ENCODE measurements at regions not wholly inside any gene's neighbourhood (a gene's known extent, or its start where the extent isn't known, plus 50 kb on each side); places are given as distances from the start of the nearest gene placed in this dataset.
"Not testable (repeated sequence)": the region's sequence is repeated elsewhere in the genome, so short reads cannot be mapped to it uniquely, and the experiment has no call there.

DNA sequence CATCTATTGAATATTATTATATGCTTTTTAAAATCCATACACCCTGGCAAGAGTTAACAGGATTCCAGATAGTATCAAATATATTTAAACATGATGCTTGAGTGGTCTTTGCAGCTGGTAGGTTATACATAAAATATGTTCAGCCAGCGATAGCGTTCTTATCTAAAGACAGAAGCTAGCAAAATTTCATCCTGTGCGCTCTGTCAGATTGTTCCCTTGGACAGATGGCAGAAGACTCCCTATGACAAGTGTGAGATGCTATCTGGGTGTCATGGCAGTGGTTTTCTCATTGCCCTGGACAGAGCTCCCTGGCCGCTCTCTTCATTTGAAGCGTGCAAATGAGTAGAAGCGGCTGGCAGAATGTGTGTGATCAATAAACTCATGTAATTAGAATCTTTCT lies 175.2 kb upstream of the SOX14 start:
- H3K4me1 ChIP-seq, result no peaks in the 10 kb centered on the region
- TF ChIP-seq, protein P1, sequence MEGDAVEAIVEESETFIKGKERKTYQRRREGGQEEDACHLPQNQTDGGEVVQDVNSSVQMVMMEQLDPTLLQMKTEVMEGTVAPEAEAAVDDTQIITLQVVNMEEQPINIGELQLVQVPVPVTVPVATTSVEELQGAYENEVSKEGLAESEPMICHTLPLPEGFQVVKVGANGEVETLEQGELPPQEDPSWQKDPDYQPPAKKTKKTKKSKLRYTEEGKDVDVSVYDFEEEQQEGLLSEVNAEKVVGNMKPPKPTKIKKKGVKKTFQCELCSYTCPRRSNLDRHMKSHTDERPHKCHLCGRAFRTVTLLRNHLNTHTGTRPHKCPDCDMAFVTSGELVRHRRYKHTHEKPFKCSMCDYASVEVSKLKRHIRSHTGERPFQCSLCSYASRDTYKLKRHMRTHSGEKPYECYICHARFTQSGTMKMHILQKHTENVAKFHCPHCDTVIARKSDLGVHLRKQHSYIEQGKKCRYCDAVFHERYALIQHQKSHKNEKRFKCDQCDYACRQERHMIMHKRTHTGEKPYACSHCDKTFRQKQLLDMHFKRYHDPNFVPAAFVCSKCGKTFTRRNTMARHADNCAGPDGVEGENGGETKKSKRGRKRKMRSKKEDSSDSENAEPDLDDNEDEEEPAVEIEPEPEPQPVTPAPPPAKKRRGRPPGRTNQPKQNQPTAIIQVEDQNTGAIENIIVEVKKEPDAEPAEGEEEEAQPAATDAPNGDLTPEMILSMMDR (IDR thresholded peaks at IDR 0.05 in 8 of 11, conservative IDR thresholded peaks at IDR 0.05 in 3 of 11), result no peak
- no peak for DNase-seq
- intact Hi-C loops (cut with DNase I; ENCODE audit: low total_unique reads), result no loop called here
- H3K36me3 ChIP-seq, result no peaks in the 10 kb centered on the region
- no peak overlapping the region for H3K27ac ChIP-seq
- no peak overlapping the region for H3K4me3 ChIP-seq
- no peaks in the 10 kb centered on the region for H3K27me3 ChIP-seq (replicated peaks in 1 of 7)
- H3K9me3 ChIP-seq, result peaks cover 0 to 13% (median 0%) of the 10 kb centered on the region in 8 donors
- 73 to 82% (median 77%) methylated on average over 6 of the region's 6 CpGs for WGBS, 5 donors

DNA sequence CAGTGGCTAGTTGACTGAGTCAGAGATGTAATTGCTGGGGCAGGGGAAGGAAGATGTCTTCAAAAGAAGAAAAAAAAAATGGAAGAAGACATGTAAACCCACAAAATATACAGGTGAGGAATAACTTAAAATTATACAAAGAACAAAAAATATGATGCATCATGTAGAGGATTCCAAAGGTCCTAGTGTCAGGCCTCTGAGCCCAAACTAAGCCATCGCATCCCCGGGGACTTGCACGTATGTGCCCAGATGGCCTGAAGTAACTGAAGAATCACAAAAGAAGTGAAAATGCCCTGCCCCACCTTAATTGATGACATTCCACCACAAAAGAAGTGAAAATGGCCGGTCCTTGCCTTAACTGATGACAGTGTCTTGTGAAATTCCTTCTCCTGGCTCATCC lies 168.7 kb upstream of the SOX14 start:
- whole genome bisulfite sequencing, 5 donors, result 66 to 84% (median 75%) methylated on average over 3 to 4 of the region's 4 CpGs
- H3K27me3 ChIP-seq (replicated peaks in 1 of 7); intact Hi-C loops (cut with DNase I; ENCODE audit: low total_unique reads): not testable (repeated sequence)

DNA sequence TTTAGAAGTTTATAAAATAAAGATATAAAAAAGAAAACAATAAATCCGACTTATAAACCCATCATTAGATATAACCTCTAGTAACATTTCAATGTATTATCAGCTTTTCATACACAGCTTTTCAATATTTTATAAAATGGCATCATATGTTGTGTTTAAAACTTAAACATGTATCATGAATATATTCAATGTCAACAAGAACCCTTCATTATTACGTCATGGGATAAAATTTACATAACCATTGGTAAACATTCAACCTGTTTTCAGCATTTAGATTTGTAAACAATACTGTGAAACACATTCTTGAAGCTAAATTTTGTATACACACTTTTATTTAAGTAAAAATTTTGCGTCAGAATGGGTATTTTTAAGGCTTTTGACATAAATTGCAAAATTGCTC lies 153.4 kb upstream of the SOX14 start:
- Histone ChIP-seq H3K9me3 (peaks cover 0 to 3% (median 0%) of the 10 kb centered on the region in 8 donors), H3K27ac (no peak overlapping the region), H3K4me1 (no peaks in the 10 kb centered on the region), H3K27me3 (replicated peaks in 1 of 7) (no peaks in the 10 kb centered on the region), H3K4me3 (no peak overlapping the region), H3K36me3 (no peaks in the 10 kb centered on the region)
- DNase-seq, result no peak
- intact Hi-C loops (cut with DNase I; ENCODE audit: low total_unique reads), result no loop called here
- TF ChIP-seq POLR2A (IDR thresholded peaks at IDR 0.05) (no peak), POLR2AphosphoS5 (IDR thresholded peaks at IDR 0.05) (no peak)
- TF ChIP-seq, protein P1 (IDR thresholded peaks at IDR 0.05 in 8 of 11, conservative IDR thresholded peaks at IDR 0.05 in 3 of 11), result no peak
- 71 to 87% (median 76%) methylated on average over 3 of the region's 3 CpGs for WGBS, 5 donors

More for the DNA sequence above, 168.7 kb upstream of the SOX14 start:
- not testable (repeated sequence) for H3K36me3 ChIP-seq, H3K4me3 ChIP-seq, H3K27ac ChIP-seq, DNase-seq, H3K4me1 ChIP-seq, H3K9me3 ChIP-seq

DNA sequence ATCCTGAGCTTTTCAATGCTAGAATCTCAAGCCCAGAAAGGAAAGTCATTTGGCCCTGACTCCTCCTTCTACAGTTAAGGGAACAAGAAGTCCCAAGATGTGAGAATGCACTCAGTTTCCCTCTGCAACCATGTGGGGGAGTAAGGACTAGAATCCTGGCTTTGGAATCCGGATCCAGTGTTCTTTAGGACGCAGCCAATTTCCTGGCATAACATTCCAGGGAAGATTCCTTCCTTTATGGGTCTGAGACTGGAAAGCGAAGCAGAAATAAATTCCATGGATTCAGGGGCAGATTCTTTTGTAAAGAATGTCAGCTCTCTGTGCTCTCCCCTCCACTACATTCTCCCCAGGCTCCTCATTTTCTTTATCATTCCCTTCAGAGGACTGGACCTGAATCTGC lies 151.8 kb upstream of the SOX14 start:
- no peak overlapping the region for H3K27ac ChIP-seq
- WGBS, 5 donors, result 9 to 12% (median 11%) methylated on average over 3 of the region's 3 CpGs
- intact Hi-C loops (cut with DNase I; ENCODE audit: low total_unique reads), result no loop called here
- no peak for DNase-seq
- TF ChIP-seq, protein P1 (IDR thresholded peaks at IDR 0.05 in 8 of 11, conservative IDR thresholded peaks at IDR 0.05 in 3 of 11), result no peak
- TF ChIP-seq POLR2A (IDR thresholded peaks at IDR 0.05), result no peak
- TF ChIP-seq POLR2AphosphoS5 (IDR thresholded peaks at IDR 0.05), result no peak
- H3K4me3 ChIP-seq, result no peak overlapping the region
- no peaks in the 10 kb centered on the region for H3K36me3 ChIP-seq
- peaks cover 0 to 7% (median 0%) of the 10 kb centered on the region in 8 donors for H3K9me3 ChIP-seq
- H3K27me3 ChIP-seq (replicated peaks in 1 of 7), result no peaks in the 10 kb centered on the region
- H3K4me1 ChIP-seq, result no peaks in the 10 kb centered on the region
